CD8-positive, alpha-beta memory T cell (primary cell): ENCODE measurements at regions not wholly inside any gene's neighbourhood (a gene's known extent, or its start where the extent isn't known, plus 50 kb on each side); places are given as distances from the start of the nearest gene placed in this dataset.

Experiments
- CTCF ChIA-PET: fragments of 350-600 bp; sonication (Branson Sonifier 250); formaldehyde crosslinking; loops from one replicate; lab custom pipeline; 2021; ENCODE audit warnings: antibody characterized with exemption; lab: Charles Lee
- POLR2A ChIA-PET: fragments of 350-600 bp; sonication (Branson Sonifier 250); formaldehyde crosslinking; loops from one replicate; lab custom pipeline; 2021; ENCODE audit warnings: antibody characterized with exemption; lab: Charles Lee
- DNase-seq, 5 donors: peaks; one replicate each; pipeline versions ENCODE4 v3.0.0 to v3.0.0-alpha.2; 2020 to 2022; ENCODE audit warnings: mixed read lengths in 1 of 5
- H3K27ac ChIP-seq: one replicate; pipeline ENCODE4 v1.7.0; 2013; ENCODE audit warnings: low read depth, mild to moderate bottlenecking, low read length, moderate library complexity
- H3K27me3 ChIP-seq: 2 replicates; pipeline ENCODE4 v1.7.0; 2013; ENCODE audit warnings: low read length, mild to moderate bottlenecking; ENCODE audit not compliant: insufficient read depth, poor library complexity, severe bottlenecking
- H3K36me3 ChIP-seq: 2 replicates; pipeline ENCODE4 v1.7.0; 2013; ENCODE audit warnings: mild to moderate bottlenecking, low read length, moderate library complexity; ENCODE audit not compliant: insufficient read depth
- H3K4me1 ChIP-seq: 2 replicates; pipeline ENCODE4 v1.7.0; 2013; ENCODE audit warnings: mild to moderate bottlenecking, low read length, moderate library complexity; ENCODE audit not compliant: insufficient read depth
- H3K4me3 ChIP-seq: 2 replicates; pipeline ENCODE4 v1.7.0; 2013; ENCODE audit warnings: mild to moderate bottlenecking, low read length
- H3K9me3 ChIP-seq: 2 replicates; pipeline ENCODE4 v1.7.0; 2013; ENCODE audit warnings: mild to moderate bottlenecking, low read length
- H3K27ac Mint-ChIP-seq, 8 donors: one replicate each; pipeline ENCODE4 v1.8.0; 2020 to 2021; ENCODE audit warnings: mixed read lengths in 8 of 8, mild to moderate bottlenecking in 6 of 8, inconsistent platforms in 3 of 8, moderate library complexity in 3 of 8
- H3K27me3 Mint-ChIP-seq, 2 donors: one replicate each; pipeline ENCODE4 v1.8.0; 2020 to 2021; ENCODE audit warnings: mixed read lengths in 2 of 2, mild to moderate bottlenecking in 1 of 2, moderate library complexity in 1 of 2
- H3K36me3 Mint-ChIP-seq, 3 donors: one replicate each; pipeline ENCODE4 v1.8.0; 2020 to 2021; ENCODE audit warnings: mixed read lengths in 3 of 3, inconsistent platforms in 1 of 3, mild to moderate bottlenecking in 1 of 3
- H3K4me1 Mint-ChIP-seq, 3 donors: one replicate each; pipeline ENCODE4 v1.8.0; 2020 to 2021; ENCODE audit warnings: mixed read lengths in 3 of 3, inconsistent platforms in 1 of 3, mild to moderate bottlenecking in 1 of 3
- H3K4me3 Mint-ChIP-seq, 7 donors: one replicate each; pipeline ENCODE4 v1.8.0; 2020 to 2021; ENCODE audit warnings: mixed read lengths in 7 of 7, mild to moderate bottlenecking in 6 of 7, moderate library complexity in 4 of 7, inconsistent platforms in 2 of 7
- H3K9me3 Mint-ChIP-seq, 5 donors: one replicate each; pipeline ENCODE4 v1.8.0; 2020 to 2022; ENCODE audit warnings: mixed read lengths in 5 of 5, mild to moderate bottlenecking in 3 of 5, moderate library complexity in 2 of 5, inconsistent platforms in 1 of 5

DNA sequence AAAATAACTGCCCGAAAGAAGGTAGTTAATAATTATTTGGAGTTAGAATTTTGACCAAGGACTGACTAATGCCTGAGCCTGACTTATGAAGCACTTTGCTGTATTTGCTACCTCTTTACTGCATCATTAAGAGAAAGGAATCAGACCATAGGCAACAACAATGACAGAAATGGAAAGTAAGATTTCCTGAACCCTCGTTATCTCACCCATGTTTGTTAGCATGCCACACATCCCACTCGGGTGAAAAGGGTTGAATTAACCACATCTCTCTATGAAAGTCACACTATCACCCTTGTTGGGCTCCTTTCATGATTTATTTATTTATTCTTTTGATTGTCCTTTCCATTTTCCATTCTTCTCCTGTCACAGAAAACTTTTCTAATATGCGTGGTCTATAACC lies 59.6 kb downstream of the OLIG3 start:
- Mint-ChIP-seq H3K9me3 (peaks cover 0 to 2% (median 0%) of the 10 kb centered on the region in 5 donors), H3K4me3 (no peak overlapping the region), H3K4me1 (peaks cover 0 to 4% (median 0%) of the 10 kb centered on the region in 3 donors), H3K36me3 (peaks cover 0 to 4% (median 0%) of the 10 kb centered on the region in 3 donors), H3K27me3 (peaks cover 3 to 17% of the 10 kb centered on the region in 2 donors), H3K27ac (no peak overlapping the region)
- Histone ChIP-seq H3K27me3 (no peaks in the 10 kb centered on the region), H3K27ac (no peak overlapping the region), H3K4me3 (no peak overlapping the region), H3K9me3 (no peaks in the 10 kb centered on the region), H3K4me1 (no peaks in the 10 kb centered on the region), H3K36me3 (no peaks in the 10 kb centered on the region)
- POLR2A ChIA-PET: interaction anchor here (0.6 kb wide), 1 partner anchor 467 kb away, joined by 3 read pairs; no protein-coding TSS in a partner anchor
- CTCF ChIA-PET: no interaction called here
- no peak for DNase-seq

DNA sequence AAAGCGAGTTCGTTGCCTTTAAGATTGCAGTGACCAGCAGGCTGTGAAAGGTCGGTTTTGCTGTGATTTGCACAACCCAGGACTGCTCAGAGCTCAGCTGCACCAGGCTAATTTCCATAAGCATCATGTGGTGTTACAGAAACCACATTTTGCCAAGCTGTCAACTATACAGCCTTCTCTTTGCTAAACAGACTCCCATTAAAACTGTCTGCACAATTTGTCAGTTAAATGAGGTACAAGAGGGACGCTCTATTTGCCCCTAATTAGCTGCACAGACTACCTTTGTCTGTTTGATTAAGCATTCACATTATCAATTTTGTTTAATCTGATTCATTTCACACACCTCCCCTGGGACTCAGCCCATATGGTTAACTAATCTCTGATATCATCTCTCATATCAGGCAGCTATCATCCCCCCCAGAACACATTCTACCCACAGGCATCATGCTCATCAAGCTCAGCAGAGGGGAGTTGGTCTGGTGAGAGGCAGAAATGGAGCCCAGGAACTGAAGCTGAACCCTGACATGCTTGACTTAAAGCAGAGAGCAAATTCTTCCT lies 62.1 kb downstream of the OLIG3 start:
- no peak overlapping the region for H3K27ac ChIP-seq
- no peaks in the 10 kb centered on the region for H3K9me3 ChIP-seq
- ChIA-PET POLR2A (no interaction called here), CTCF (interaction anchor here (0.9 to 1.3 kb wide), 2 partner anchors 38 to 90 kb away, joined by 3 to 4 read pairs; no protein-coding TSS in a partner anchor)
- DNase-seq: no peak
- H3K4me3 Mint-ChIP-seq: no peak overlapping the region
- H3K27me3 ChIP-seq: no peaks in the 10 kb centered on the region
- H3K4me3 ChIP-seq: no peak overlapping the region
- H3K36me3 ChIP-seq: no peaks in the 10 kb centered on the region
- peaks cover 3 to 13% of the 10 kb centered on the region in 2 donors for H3K27me3 Mint-ChIP-seq
- peak overlapping the region in 1 of 8 donors; percentile 70 for H3K27ac Mint-ChIP-seq
- H3K36me3 Mint-ChIP-seq: peaks cover 0 to 7% (median 0%) of the 10 kb centered on the region in 3 donors
- no peaks in the 10 kb centered on the region for H3K9me3 Mint-ChIP-seq
- no peaks in the 10 kb centered on the region for H3K4me1 ChIP-seq
- peaks cover 0 to 4% (median 0%) of the 10 kb centered on the region in 3 donors for H3K4me1 Mint-ChIP-seq

DNA sequence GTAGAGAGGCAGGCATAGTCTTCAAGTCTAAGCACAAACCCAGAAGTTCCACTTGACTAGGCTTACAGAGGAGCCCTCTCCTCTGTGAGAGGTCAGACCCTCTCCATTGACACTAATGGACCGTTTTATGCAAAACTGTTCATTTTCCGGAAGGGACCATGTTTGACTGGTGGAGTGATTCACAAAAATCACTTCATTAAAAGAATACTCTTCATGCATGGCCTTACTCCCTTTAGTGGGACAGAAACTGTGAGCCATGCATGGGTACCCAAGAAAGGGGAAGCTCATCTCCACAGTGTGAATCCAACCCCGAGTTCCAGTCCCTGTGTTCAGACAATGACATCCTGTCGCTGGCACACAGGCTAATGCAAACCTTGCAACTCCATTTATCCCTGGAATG lies 63.2 kb downstream of the OLIG3 start:
- no peaks in the 10 kb centered on the region for H3K9me3 ChIP-seq
- peaks cover 0 to 12% (median 0%) of the 10 kb centered on the region in 3 donors for H3K36me3 Mint-ChIP-seq
- POLR2A ChIA-PET: no interaction called here
- peaks cover 3 to 19% of the 10 kb centered on the region in 2 donors for H3K27me3 Mint-ChIP-seq
- no peak overlapping the region for H3K4me3 Mint-ChIP-seq
- peaks cover 0 to 2% (median 0%) of the 10 kb centered on the region in 5 donors for H3K9me3 Mint-ChIP-seq
- H3K27ac ChIP-seq: no peak overlapping the region
- H3K36me3 ChIP-seq: no peaks in the 10 kb centered on the region
- H3K4me1 ChIP-seq: no peaks in the 10 kb centered on the region
- DNase-seq: no peak
- peaks cover 0 to 6% (median 4%) of the 10 kb centered on the region in 3 donors for H3K4me1 Mint-ChIP-seq
- no peak overlapping the region for H3K4me3 ChIP-seq
- CTCF ChIA-PET: no interaction called here
- no peaks in the 10 kb centered on the region for H3K27me3 ChIP-seq
- H3K27ac Mint-ChIP-seq: no peak overlapping the region

DNA sequence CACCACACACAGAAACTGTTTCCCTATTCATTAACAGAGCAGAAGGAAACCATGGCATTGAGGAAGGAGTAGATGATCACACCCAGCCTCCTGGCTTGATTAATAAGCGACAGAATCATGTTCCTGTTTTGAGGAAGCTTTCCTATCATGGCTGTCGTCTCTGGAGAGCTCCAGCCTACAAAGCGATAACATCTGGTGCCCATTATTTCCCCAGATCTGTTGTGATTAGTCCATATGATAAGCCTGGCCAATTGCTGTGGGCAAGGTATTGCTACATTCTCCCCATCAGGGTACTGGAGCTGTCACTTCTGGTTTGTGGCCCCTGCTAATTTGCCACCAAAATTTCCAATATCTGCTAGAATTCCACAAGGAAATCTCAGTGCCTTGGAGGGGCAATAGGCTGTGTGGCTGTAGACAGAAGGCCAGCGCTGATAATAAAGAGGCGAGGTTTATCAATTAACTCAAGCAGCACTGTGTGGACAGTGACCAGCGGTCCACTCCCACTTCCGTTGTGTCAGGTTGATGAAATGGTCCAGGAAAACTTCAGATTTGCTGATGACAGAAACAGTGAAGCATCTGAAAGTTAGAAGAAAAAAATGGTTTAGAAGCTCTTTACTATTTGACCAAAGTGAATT lies 66.4 kb downstream of the OLIG3 start:
- Histone ChIP-seq H3K27ac (no peak overlapping the region), H3K36me3 (no peaks in the 10 kb centered on the region), H3K4me3 (no peak overlapping the region), H3K27me3 (no peaks in the 10 kb centered on the region), H3K9me3 (no peaks in the 10 kb centered on the region), H3K4me1 (peaks cover 13% of the 10 kb centered on the region)
- H3K27ac Mint-ChIP-seq: no peak overlapping the region
- peaks cover 0 to 7% (median 0%) of the 10 kb centered on the region in 3 donors for H3K36me3 Mint-ChIP-seq
- DNase-seq: no peak
- peaks cover 2 to 6% of the 10 kb centered on the region in 2 donors for H3K27me3 Mint-ChIP-seq
- ChIA-PET POLR2A (no interaction called here), CTCF (interaction anchor here (1.1 kb wide), 1 partner anchor 157 kb away, joined by 3 read pairs; no protein-coding TSS in a partner anchor)
- peaks cover 19 to 28% (median 23%) of the 10 kb centered on the region in 3 donors for H3K4me1 Mint-ChIP-seq
- peaks cover 0 to 2% (median 0%) of the 10 kb centered on the region in 5 donors for H3K9me3 Mint-ChIP-seq
- H3K4me3 Mint-ChIP-seq: no peak overlapping the region

DNA sequence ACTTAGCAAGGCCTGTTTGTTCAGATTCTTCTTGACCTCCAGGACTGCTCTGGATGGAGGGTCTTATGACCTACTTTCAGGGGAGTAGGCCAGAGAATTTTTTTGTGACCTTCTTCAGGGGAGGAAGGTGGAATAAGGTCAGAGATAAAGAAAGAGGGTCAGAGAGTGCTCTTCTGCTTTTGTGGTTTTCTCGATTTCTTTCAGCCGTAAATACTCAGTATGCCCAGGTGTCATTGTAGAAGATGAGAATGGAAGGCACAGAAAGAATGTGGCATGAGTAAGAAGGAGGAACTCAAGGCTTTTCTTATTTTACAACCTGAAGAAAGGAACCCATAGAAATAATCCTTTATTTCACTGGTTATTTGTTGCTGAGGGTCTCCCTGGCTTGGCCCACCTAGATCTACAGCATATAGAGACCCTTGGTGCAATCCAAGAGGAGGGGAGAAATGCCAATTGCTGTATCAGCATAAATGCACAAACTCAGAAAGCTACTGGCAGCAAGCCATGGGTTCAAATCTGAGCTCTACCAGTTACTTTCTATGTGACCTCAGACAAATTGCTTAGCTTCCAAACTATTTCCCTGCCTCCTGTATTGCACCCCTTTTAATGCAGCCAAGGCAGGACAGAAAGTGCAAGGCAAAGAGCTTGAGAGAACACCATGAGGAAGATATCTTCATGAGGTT lies 68.0 kb downstream of the OLIG3 start:
- DNase-seq: no peak
- H3K27ac Mint-ChIP-seq: peak overlapping the region in 1 of 8 donors; percentile 19
- no peaks in the 10 kb centered on the region for H3K27me3 ChIP-seq
- H3K27ac ChIP-seq: no peak overlapping the region
- H3K9me3 ChIP-seq: no peaks in the 10 kb centered on the region
- H3K4me1 ChIP-seq: peaks cover 13% of the 10 kb centered on the region
- H3K4me1 Mint-ChIP-seq: peaks cover 19 to 28% (median 19%) of the 10 kb centered on the region in 3 donors
- H3K36me3 ChIP-seq: no peaks in the 10 kb centered on the region
- POLR2A ChIA-PET: no interaction called here
- peaks cover 0 to 7% (median 0%) of the 10 kb centered on the region in 3 donors for H3K36me3 Mint-ChIP-seq
- peaks cover 0 to 6% of the 10 kb centered on the region in 2 donors for H3K27me3 Mint-ChIP-seq
- H3K9me3 Mint-ChIP-seq: peaks cover 0 to 3% (median 0%) of the 10 kb centered on the region in 5 donors
- H3K4me3 Mint-ChIP-seq: no peak overlapping the region
- CTCF ChIA-PET: interaction anchor here (0.9 to 1.2 kb wide), 3 partner anchors 11 to 163 kb away, joined by 3 read pairs; no protein-coding TSS in a partner anchor
- no peak overlapping the region for H3K4me3 ChIP-seq

DNA sequence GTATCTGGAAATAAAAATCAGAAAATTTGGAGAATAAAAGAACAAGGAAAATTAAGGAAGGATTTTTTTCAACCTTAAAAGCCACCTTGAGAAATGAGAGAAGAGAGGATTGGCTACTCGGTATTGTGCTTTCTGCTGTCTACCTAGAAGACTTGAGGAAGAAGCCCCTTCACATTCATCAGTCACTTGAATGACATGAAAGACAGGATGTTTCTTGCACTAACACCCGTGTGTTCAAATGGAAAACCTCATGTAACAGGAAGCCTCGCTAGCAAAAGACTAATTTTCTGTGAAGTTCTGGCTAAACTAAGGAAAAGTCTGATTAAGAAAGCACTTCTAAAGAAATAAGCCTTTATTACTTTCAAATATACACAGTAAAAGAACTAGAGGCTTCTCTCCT lies 69.9 kb downstream of the OLIG3 start:
- no peak overlapping the region for H3K4me3 Mint-ChIP-seq

DNA sequence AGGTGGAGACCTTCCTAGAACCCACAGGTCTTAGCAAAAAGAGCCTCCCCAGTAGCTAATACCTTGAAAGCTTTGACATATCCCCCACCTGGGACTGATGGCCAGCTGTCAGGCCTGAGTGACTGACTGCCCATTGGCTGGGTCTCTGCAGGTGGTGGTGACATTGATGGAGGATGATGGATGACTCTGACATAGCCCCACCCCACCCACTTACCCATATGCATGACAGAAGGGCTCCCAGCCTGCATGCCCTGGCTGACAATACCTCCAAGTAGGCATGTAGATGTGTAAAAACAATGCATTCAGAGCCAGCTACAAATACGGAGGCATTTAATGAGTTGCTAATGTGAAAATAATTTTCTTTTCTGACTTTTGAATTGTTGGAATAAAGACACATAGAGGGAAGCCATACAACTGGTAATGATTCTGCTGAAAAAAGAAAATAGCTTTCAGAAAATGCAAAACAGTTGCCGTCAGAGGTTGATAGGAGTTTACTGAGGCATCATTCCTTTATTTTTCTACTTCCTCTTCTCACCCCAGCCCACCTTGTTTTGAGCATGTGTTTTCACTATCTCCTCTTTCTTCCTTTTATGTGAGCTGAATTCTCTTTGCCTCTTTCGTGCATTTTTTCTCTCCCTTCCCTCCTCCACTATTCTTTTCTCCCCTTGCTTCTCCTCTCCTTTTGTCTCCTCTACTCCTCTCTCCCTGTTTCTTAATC lies 70.6 kb downstream of the OLIG3 start:
- Histone ChIP-seq H3K27ac (no peak overlapping the region), H3K36me3 (no peaks in the 10 kb centered on the region), H3K27me3 (no peaks in the 10 kb centered on the region), H3K9me3 (no peaks in the 10 kb centered on the region), H3K4me1 (peaks cover 13% of the 10 kb centered on the region), H3K4me3 (no peak overlapping the region)
- ChIA-PET CTCF (no interaction called here), POLR2A (interaction anchor here (0.6 kb wide), 1 partner anchor 153 kb away, joined by 4 read pairs; no protein-coding TSS in a partner anchor)
- peaks cover 0 to 3% (median 0%) of the 10 kb centered on the region in 5 donors for H3K9me3 Mint-ChIP-seq
- H3K36me3 Mint-ChIP-seq: peaks cover 0 to 5% (median 0%) of the 10 kb centered on the region in 3 donors
- no peak overlapping the region for H3K27ac Mint-ChIP-seq
- H3K27me3 Mint-ChIP-seq: peaks cover 0 to 6% of the 10 kb centered on the region in 2 donors
- no peak overlapping the region for H3K4me3 Mint-ChIP-seq
- DNase-seq: no peak
- H3K4me1 Mint-ChIP-seq: peaks cover 19 to 28% (median 19%) of the 10 kb centered on the region in 3 donors

More for the DNA sequence above, 69.9 kb downstream of the OLIG3 start:
- H3K27me3 ChIP-seq: no peaks in the 10 kb centered on the region
- peaks cover 13% of the 10 kb centered on the region for H3K4me1 ChIP-seq
- Mint-ChIP-seq H3K9me3 (peaks cover 0 to 3% (median 0%) of the 10 kb centered on the region in 5 donors), H3K4me1 (peaks cover 19 to 28% (median 19%) of the 10 kb centered on the region in 3 donors), H3K36me3 (peaks cover 0 to 5% (median 0%) of the 10 kb centered on the region in 3 donors), H3K27ac (peak overlapping the region in 1 of 8 donors; percentile 23), H3K27me3 (peaks cover 0 to 6% of the 10 kb centered on the region in 2 donors)
- ChIA-PET POLR2A (interaction anchor here (0.7 kb wide), 2 partner anchors 135 to 579 kb away, joined by 3 to 5 read pairs; no protein-coding TSS in a partner anchor), CTCF (interaction anchor here (1.4 kb wide), 1 partner anchor 83 kb away, joined by 3 read pairs; no protein-coding TSS in a partner anchor)
- no peaks in the 10 kb centered on the region for H3K36me3 ChIP-seq
- DNase-seq: no peak
- no peaks in the 10 kb centered on the region for H3K9me3 ChIP-seq
- no peak overlapping the region for H3K27ac ChIP-seq
- H3K4me3 ChIP-seq: no peak overlapping the region
